Choroid plexus epithelial cell (primary cell): ENCODE measurements at regions not wholly inside any gene's neighbourhood (a gene's known extent, or its start where the extent isn't known, plus 50 kb on each side); places are given as distances from the start of the nearest gene placed in this dataset.

Experiments used
- DNase-seq: peaks from one replicate; pipeline ENCODE4 v3.0.0-alpha.2; 2010; ENCODE audit warnings: low read depth
- H3K4me3 ChIP-seq: 2 replicates; pipeline ENCODE4 v1.5.1; 2011; ENCODE audit warnings: low read depth, mild to moderate bottlenecking, control low read depth, low read length, moderate library complexity
- TF ChIP-seq, protein P1 (sequence below): conservative IDR thresholded peaks from 2 replicates; pipeline ENCODE4 v1.5.1; 2011; ENCODE audit warnings: low read depth, mild to moderate bottlenecking, control low read depth, inconsistent platforms, low read length, moderate library complexity

DNA sequence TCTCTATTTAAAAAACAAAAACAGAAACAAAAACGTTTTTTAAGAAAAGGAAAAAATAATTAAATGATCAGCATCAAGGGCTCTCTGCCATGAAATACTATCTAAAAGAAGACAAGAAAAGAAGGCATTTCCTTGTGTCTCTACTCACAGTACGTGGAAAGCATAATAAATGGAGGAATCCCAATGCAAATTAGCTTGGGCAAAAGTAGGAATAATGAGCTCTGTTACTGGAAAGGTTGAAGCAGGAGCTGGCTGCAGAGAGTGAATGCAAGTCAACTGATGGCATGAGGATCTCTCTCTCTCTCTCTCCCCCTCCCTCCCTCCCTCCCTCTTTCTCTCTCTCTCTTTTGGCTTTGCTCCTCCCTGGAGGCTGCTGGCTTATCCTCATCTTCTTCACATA is 85.9 kb downstream of the TBX3 start:
- TF ChIP-seq, protein P1, sequence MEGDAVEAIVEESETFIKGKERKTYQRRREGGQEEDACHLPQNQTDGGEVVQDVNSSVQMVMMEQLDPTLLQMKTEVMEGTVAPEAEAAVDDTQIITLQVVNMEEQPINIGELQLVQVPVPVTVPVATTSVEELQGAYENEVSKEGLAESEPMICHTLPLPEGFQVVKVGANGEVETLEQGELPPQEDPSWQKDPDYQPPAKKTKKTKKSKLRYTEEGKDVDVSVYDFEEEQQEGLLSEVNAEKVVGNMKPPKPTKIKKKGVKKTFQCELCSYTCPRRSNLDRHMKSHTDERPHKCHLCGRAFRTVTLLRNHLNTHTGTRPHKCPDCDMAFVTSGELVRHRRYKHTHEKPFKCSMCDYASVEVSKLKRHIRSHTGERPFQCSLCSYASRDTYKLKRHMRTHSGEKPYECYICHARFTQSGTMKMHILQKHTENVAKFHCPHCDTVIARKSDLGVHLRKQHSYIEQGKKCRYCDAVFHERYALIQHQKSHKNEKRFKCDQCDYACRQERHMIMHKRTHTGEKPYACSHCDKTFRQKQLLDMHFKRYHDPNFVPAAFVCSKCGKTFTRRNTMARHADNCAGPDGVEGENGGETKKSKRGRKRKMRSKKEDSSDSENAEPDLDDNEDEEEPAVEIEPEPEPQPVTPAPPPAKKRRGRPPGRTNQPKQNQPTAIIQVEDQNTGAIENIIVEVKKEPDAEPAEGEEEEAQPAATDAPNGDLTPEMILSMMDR, result no peak
- no peak for DNase-seq
- no peak overlapping the region for H3K4me3 ChIP-seq

DNA sequence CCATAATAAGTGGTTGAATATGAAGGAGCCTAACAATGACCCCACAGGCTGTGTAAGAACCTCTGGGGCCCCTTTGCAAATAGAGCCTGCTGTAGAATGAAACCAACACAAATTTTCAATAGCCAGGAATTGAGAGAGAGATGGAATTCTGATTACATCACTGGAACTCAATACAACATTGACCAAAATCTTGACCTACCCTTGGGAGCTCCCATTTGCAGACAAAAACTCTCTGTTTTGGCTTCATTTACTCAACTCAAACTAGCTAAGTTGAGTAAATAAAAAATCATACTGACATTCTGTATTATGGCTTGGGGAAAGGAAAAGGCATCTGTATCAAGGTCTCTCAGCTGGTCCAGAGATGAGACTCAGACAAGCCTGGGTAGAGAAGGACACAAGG is 91.0 kb downstream of the TBX3 start:
- no peak for DNase-seq
- no peak overlapping the region for H3K4me3 ChIP-seq
- TF ChIP-seq, protein P1, result no peak

DNA sequence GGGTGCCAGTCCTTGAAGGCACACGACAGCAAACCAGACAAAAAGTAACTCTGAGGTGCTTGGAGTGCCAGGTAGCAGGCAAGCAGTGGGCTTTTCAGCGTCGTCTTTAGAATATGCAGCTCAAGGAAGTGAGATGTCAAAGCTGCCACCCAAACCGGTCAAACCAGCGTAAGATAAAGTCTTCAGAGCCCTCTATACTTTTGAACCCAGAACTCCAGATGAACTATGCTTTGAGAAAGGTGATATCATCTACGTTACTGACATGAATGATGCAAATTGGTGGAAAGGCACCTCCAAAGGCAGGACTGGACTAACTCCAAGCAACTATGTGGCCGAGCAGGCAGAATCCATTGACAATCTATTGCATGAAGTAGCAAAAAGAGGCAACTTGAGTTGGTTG is 95.9 kb downstream of the TBX3 start:
- no peak overlapping the region for H3K4me3 ChIP-seq
- TF ChIP-seq, protein P1, result no peak
- no peak for DNase-seq

DNA sequence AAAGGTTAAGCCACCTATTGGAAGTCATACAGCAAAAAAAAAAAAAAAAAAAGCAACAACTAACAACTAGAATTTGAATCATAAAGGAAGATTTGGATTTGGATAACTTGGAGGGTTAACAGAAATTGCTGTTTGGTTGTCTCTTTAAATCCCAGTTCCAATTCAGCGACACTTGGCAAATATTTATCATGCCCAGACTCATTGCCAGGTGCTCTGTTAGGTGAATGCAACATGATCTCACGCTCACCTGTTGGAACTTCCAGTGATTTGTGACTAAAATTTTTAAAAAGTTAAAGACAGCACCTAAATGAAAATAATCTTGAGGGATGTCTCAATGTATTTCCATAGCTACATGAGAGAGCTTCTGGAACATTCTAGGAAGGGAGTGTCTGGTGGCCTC is 103.7 kb downstream of the TBX3 start:
- TF ChIP-seq, protein P1, result no peak
- H3K4me3 ChIP-seq, result no peak overlapping the region
- no peak for DNase-seq

DNA sequence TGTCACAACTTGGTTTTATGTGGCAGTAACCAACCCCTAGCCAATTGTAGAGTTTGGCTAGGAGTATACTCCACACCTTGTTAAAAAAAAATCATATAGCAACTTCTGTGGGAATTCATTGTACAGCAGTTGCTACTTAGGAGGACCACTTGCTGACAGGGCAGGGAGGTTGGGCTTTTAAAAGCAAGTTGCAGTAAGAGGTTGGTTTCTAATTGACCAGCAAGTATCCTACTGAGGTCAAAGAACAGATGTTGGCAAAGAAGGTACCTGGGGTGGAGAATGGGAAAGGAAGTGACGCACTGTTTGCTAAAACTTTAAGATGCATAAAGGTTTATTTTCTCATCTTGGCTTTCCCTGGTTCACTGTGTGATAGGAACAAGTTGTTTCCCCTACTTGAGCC is 104.6 kb downstream of the TBX3 start:
- TF ChIP-seq, protein P1, result no peak

DNA sequence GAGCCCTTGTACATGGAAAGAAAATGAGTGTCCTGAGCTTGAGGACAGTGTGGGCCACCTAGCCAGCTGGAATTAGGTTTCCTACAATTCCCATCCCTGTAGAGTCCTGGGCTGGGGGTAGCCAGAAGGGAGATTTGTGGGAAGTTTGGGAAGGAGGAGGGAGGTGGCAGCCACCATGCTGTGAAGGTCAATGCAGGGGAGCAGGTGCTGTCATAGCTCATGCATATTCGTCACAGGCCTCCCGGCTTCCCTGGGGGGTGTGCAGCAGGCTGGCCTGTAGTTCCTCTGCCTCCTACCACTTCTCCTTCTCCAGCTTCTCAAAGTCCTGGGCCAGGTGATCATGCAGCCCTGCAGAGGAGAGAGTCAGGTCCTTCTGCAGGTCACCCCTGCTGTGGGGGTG is 121.3 kb downstream of the TBX3 start:
- DNase-seq, result no peak
- no peak overlapping the region for H3K4me3 ChIP-seq
- TF ChIP-seq, protein P1, result no peak

More for the DNA sequence above, 104.6 kb downstream of the TBX3 start:
- H3K4me3 ChIP-seq, result no peak overlapping the region
- peak; percentile 6 for DNase-seq

DNA sequence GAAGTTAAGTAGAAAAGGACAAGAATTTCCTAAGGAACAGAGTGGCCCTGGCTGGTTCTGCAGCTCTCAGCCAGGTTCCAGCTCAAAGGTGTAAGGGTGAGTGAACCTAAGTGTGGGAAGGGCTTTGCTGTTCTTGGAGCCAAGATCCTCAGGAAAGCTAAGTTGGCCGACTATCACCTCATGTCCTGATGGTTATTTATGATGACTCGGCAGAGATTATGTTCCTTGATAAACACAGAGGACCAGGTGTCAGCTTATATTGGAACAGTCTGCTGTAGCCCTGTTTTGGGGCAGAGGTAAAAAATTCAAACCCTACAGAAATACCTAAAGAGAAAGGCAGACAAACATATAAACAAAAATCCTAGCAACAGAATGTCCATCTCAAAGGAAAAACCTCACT is 128.5 kb downstream of the TBX3 start:
- no peak for DNase-seq
- TF ChIP-seq, protein P1, result no peak

More for the DNA sequence above, 128.5 kb downstream of the TBX3 start:
- H3K4me3 ChIP-seq, result no peak overlapping the region
